Smooth muscle cell (in vitro differentiated cells): ENCODE measurements at regions not wholly inside any gene's neighbourhood (a gene's known extent, or its start where the extent isn't known, plus 50 kb on each side); places are given as distances from the start of the nearest gene placed in this dataset.

ENCODE experiments used
- DNase-seq: peaks from one replicate; lab custom pipeline; 2025; ENCODE audit not compliant: unreplicated experiment; lab: John Stamatoyannopoulos, UW
- H2AFZ ChIP-seq: fragments of 200-600 bp; sonication (generic); 2 replicates; pipeline ENCODE4 v1.6.0; 2016; ENCODE audit warnings: antibody characterized with exemption, low read depth, mild to moderate bottlenecking
- H3F3A ChIP-seq: fragments of 200-600 bp; sonication (generic); 2 replicates; pipeline ENCODE4 v1.6.0; 2017; ENCODE audit warnings: antibody characterized with exemption, low read depth
- H3K27ac ChIP-seq: fragments of 200-600 bp; sonication (generic); 2 replicates; pipeline ENCODE4 v1.5.1; 2016; ENCODE audit warnings: low read depth, mild to moderate bottlenecking
- H3K27me3 ChIP-seq: fragments of 200-600 bp; sonication (generic); 2 replicates; pipeline ENCODE4 v1.6.1; 2016; ENCODE audit warnings: low read depth, mild to moderate bottlenecking
- H3K36me3 ChIP-seq: fragments of 200-600 bp; sonication (generic); 2 replicates; pipeline ENCODE4 v1.5.1; 2016; ENCODE audit warnings: low read depth
- H3K4me1 ChIP-seq: fragments of 200-600 bp; sonication (generic); 2 replicates; pipeline ENCODE4 v1.5.1; 2016; ENCODE audit warnings: low read depth
- H3K4me2 ChIP-seq: fragments of 200-600 bp; sonication (generic); 2 replicates; pipeline ENCODE4 v1.6.0; 2016; ENCODE audit warnings: mild to moderate bottlenecking
- H3K4me3 ChIP-seq: fragments of 200-600 bp; sonication (generic); 2 replicates; pipeline ENCODE4 v1.5.1; 2016; ENCODE audit warnings: mild to moderate bottlenecking
- H3K79me2 ChIP-seq: fragments of 200-600 bp; sonication (generic); 2 replicates; pipeline ENCODE4 v1.6.0; 2016; ENCODE audit warnings: low read depth, mild to moderate bottlenecking
- H3K9ac ChIP-seq: fragments of 200-600 bp; sonication (generic); 2 replicates; pipeline ENCODE4 v1.6.0; 2016; ENCODE audit warnings: low read depth
- H3K9me3 ChIP-seq: fragments of 200-600 bp; sonication (generic); replicated peaks from 2 replicates; pipeline ENCODE4 v1.5.1; 2016; ENCODE audit warnings: low read depth
- H4K20me1 ChIP-seq: fragments of 200-600 bp; sonication (generic); 2 replicates; pipeline ENCODE4 v1.6.0; 2016; ENCODE audit warnings: low read depth
- WGBS: methylation state at CpG from one replicate; pipeline ENCODE4 v1.1.7; 2016; ENCODE audit warnings: low lambda C conversion rate; 5-methylcytosine and 5-hydroxymethylcytosine counted together
- TF ChIP-seq, protein P1 (sequence below): fragments of 200-600 bp; sonication (generic); IDR thresholded peaks from 2 replicates; pipeline ENCODE4 v1.5.1; 2017; ENCODE audit warnings: borderline replicate concordance, mild to moderate bottlenecking, antibody characterized with exemption; ENCODE audit not compliant: insufficient read depth, poor library complexity, severe bottlenecking

GRCh38 chr4:127162741-127163140 lies 470.0 kb upstream of the INTU start:
- Histone ChIP-seq H3K27me3 (no peaks in the 10 kb centered on the region), H3K9me3 (peaks cover 5% of the 10 kb centered on the region), H3K4me2 (no peak overlapping the region), H3K4me3 (no peak overlapping the region), H4K20me1 (no peaks in the 10 kb centered on the region), H3K79me2 (no peaks in the 10 kb centered on the region), H2AFZ (no peak overlapping the region), H3K4me1 (no peaks in the 10 kb centered on the region), H3K36me3 (no peaks in the 10 kb centered on the region), H3K9ac (no peak overlapping the region), H3K27ac (no peak overlapping the region), H3F3A (no peaks in the 10 kb centered on the region)
- no peak for DNase-seq
- TF ChIP-seq, protein P1, sequence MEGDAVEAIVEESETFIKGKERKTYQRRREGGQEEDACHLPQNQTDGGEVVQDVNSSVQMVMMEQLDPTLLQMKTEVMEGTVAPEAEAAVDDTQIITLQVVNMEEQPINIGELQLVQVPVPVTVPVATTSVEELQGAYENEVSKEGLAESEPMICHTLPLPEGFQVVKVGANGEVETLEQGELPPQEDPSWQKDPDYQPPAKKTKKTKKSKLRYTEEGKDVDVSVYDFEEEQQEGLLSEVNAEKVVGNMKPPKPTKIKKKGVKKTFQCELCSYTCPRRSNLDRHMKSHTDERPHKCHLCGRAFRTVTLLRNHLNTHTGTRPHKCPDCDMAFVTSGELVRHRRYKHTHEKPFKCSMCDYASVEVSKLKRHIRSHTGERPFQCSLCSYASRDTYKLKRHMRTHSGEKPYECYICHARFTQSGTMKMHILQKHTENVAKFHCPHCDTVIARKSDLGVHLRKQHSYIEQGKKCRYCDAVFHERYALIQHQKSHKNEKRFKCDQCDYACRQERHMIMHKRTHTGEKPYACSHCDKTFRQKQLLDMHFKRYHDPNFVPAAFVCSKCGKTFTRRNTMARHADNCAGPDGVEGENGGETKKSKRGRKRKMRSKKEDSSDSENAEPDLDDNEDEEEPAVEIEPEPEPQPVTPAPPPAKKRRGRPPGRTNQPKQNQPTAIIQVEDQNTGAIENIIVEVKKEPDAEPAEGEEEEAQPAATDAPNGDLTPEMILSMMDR, result no peak
- WGBS, result 56% methylated on average over 3 of the region's 3 CpGs

DNA sequence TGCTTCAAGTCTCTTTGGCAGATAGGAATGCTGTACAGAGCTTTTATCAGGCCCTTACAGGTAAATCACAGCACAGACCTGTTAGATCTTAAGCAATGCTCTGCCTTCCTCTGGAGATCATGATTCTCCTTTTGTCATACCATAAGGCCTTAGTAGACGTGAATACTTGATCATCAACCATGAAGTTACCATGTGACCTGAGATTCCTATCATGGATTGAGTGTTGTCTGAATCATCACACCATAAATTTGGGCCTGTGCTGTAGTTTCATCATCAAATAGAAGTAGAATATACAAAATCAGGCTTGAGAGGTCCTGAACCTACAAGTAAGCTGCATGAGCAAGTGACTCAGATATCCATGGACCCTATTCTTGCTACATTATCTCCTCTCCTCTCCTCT lies 466.8 kb upstream of the INTU start:
- Histone ChIP-seq H4K20me1 (no peaks in the 10 kb centered on the region), H3K9ac (no peak overlapping the region), H3K27me3 (no peaks in the 10 kb centered on the region), H3K4me2 (no peak overlapping the region), H3K27ac (no peak overlapping the region), H3K4me1 (no peaks in the 10 kb centered on the region), H3K4me3 (no peak overlapping the region), H3K79me2 (no peaks in the 10 kb centered on the region), H2AFZ (no peak overlapping the region), H3K36me3 (no peaks in the 10 kb centered on the region), H3F3A (no peaks in the 10 kb centered on the region), H3K9me3 (peaks cover 5% of the 10 kb centered on the region)
- TF ChIP-seq, protein P1, result no peak
- no peak for DNase-seq
- WGBS, result 75% methylated on average over 1 of the region's 1 CpG

DNA sequence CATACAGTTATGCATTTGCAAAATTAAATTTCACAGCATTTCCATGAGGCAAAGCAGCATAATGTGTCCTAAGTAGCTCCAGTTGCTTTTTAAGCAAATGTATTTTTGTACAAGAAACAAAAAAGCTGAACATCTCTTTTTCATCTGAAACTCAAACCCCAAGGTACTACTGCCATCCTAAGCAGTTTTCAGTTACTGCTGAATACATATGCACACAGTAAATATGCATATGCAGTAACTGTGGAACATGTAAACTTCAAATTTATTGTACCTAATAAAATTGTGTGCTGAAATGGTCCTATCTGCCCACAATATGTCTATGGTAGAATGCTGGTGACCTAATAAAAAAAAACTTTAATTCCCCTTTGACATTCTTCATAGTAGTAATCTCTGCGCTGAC lies 458.6 kb upstream of the INTU start:
- DNase-seq, result no peak
- no peaks in the 10 kb centered on the region for H3K27me3 ChIP-seq
- H4K20me1 ChIP-seq, result no peaks in the 10 kb centered on the region
- H3K27ac ChIP-seq, result no peak overlapping the region
- H3K4me2 ChIP-seq, result no peak overlapping the region
- H3K9me3 ChIP-seq, result no peaks in the 10 kb centered on the region
- H3K79me2 ChIP-seq, result no peaks in the 10 kb centered on the region
- no peak overlapping the region for H3K9ac ChIP-seq
- H3F3A ChIP-seq, result no peaks in the 10 kb centered on the region
- WGBS, result 93% methylated on average over 1 of the region's 1 CpG
- H3K36me3 ChIP-seq, result no peaks in the 10 kb centered on the region
- TF ChIP-seq, protein P1, result no peak
- no peak overlapping the region for H2AFZ ChIP-seq
- H3K4me1 ChIP-seq, result no peaks in the 10 kb centered on the region
- H3K4me3 ChIP-seq, result no peak overlapping the region

DNA sequence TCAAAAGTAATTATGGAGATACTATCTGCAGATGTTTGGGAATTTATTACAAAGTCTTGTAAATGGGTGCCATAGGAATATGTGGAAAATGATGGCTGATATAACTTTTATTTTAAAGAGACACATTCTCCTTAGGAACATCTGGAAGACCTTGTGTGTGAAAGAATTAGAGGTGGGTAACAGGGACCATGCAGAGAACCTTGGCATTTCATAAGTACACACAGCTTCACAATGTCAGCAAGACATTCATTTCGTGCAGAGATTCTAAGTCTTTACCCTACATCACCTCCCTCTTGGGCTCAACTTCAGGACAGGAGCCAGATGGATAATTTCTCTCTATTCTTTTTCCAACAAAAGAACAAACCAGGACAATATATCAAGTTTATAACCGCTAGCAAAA lies 458.1 kb upstream of the INTU start:
- WGBS, result 92% methylated on average over 2 of the region's 2 CpGs
- TF ChIP-seq, protein P1, result no peak
- no peaks in the 10 kb centered on the region for H3K36me3 ChIP-seq
- H4K20me1 ChIP-seq, result no peaks in the 10 kb centered on the region
- H3K27me3 ChIP-seq, result no peaks in the 10 kb centered on the region
- no peaks in the 10 kb centered on the region for H3K79me2 ChIP-seq
- DNase-seq, result no peak
- no peak overlapping the region for H3K4me3 ChIP-seq
- no peak overlapping the region for H3K4me2 ChIP-seq
- H2AFZ ChIP-seq, result no peak overlapping the region
- no peaks in the 10 kb centered on the region for H3F3A ChIP-seq
- no peak overlapping the region for H3K9ac ChIP-seq
- H3K4me1 ChIP-seq, result no peaks in the 10 kb centered on the region
- H3K27ac ChIP-seq, result no peak overlapping the region
- no peaks in the 10 kb centered on the region for H3K9me3 ChIP-seq
